HG02759 (cell line): ENCODE measurements at regions not wholly inside any gene's neighbourhood (a gene's known extent, or its start where the extent isn't known, plus 50 kb on each side); places are given as distances from the start of the nearest gene placed in this dataset.
"Not testable (repeated sequence)": the region's sequence is repeated elsewhere in the genome, so short reads cannot be mapped to it uniquely, and the experiment has no call there.

Experiments used
- ATAC-seq: cut with Tn5 transposase; IDR thresholded peaks from one replicate; pipeline ENCODE4 v1.9.1; 2021; ENCODE audit warnings: mild to moderate bottlenecking, moderate library complexity; ENCODE audit not compliant: unreplicated experiment

- no peak for ATAC-seq
Observed at GRCh38 chr3:125645616-125646015, 50.3 kb upstream of the OSBPL11 start.

GRCh38 chr3:125646581-125646980, 51.3 kb upstream of the OSBPL11 start:
- ATAC-seq: no peak

- ATAC-seq: no peak
Observed at GRCh38 chr3:125647318-125648014, 52.2 kb upstream of the OSBPL11 start.

- ATAC-seq: no peak
Observed at GRCh38 chr3:125651244-125651643, 55.9 kb upstream of the OSBPL11 start.

- ATAC-seq: no peak
Observed at GRCh38 chr3:125652349-125652748, 57.1 kb upstream of the OSBPL11 start.

- ATAC-seq: no peak
Observed at GRCh38 chr3:125654526-125654925, 59.2 kb upstream of the OSBPL11 start.

- no peak for ATAC-seq
Observed at GRCh38 chr3:125662675-125663074, 67.4 kb upstream of the OSBPL11 start.

- no peak for ATAC-seq
Observed at GRCh38 chr3:125670352-125670751, 75.1 kb upstream of the OSBPL11 start.

GRCh38 chr3:125670945-125671344, 75.6 kb upstream of the OSBPL11 start:
- no peak for ATAC-seq

GRCh38 chr3:125671461-125672243, 76.4 kb upstream of the OSBPL11 start:
- ATAC-seq: no peak

- no peak for ATAC-seq
Observed at GRCh38 chr3:125675791-125676190, 80.5 kb upstream of the OSBPL11 start.

- no peak for ATAC-seq
Observed at GRCh38 chr3:125679258-125679657, 84.0 kb upstream of the OSBPL11 start.

- ATAC-seq: no peak
Observed at GRCh38 chr3:125681146-125681545, 85.8 kb upstream of the OSBPL11 start.

GRCh38 chr3:125681906-125682305, 86.6 kb upstream of the OSBPL11 start:
- ATAC-seq: not testable (repeated sequence)

GRCh38 chr3:125682610-125683009, 87.3 kb upstream of the OSBPL11 start:
- not testable (repeated sequence) for ATAC-seq

- ATAC-seq: no peak
Observed at GRCh38 chr3:125683067-125683829, 88.0 kb upstream of the OSBPL11 start.

GRCh38 chr3:125684199-125684598, 88.9 kb upstream of the OSBPL11 start:
- ATAC-seq: no peak

- ATAC-seq: not testable (repeated sequence)
Observed at GRCh38 chr3:125685741-125686140, 90.4 kb upstream of the OSBPL11 start.

GRCh38 chr3:125692361-125692760, 97.1 kb upstream of the OSBPL11 start:
- no peak for ATAC-seq

- no peak for ATAC-seq
Observed at GRCh38 chr3:125693887-125694286, 98.6 kb upstream of the OSBPL11 start.

GRCh38 chr3:125694761-125695294, 99.5 kb upstream of the OSBPL11 start:
- no peak for ATAC-seq
